NB4 (cell line): ENCODE measurements at regions not wholly inside any gene's neighbourhood (a gene's known extent, or its start where the extent isn't known, plus 50 kb on each side); places are given as distances from the start of the nearest gene placed in this dataset.

Experiments used
- DNase-seq: peaks from one replicate; pipeline ENCODE4 v3.0.0; 2010; ENCODE audit warnings: low read depth
- H3K4me3 ChIP-seq: one replicate; pipeline ENCODE4 v1.5.1; 2011; ENCODE audit warnings: mild to moderate bottlenecking, low read depth, low read length, moderate library complexity
- MAX ChIP-seq: IDR thresholded peaks from 2 replicates; pipeline ENCODE4 v1.6.1; 2011; ENCODE audit warnings: low read depth, low read length
- MYC ChIP-seq: IDR thresholded peaks from 2 replicates; pipeline ENCODE4 v1.6.1; 2011; ENCODE audit warnings: low read depth, low read length
- POLR2A ChIP-seq: IDR thresholded peaks from 2 replicates; pipeline ENCODE4 v1.6.1; 2011; ENCODE audit warnings: mild to moderate bottlenecking; ENCODE audit not compliant: insufficient read length; ENCODE audit errors: extremely low read depth
- TF ChIP-seq, protein P1 (sequence below): IDR thresholded peaks from one replicate; pipeline ENCODE4 v1.5.1; 2012; ENCODE audit warnings: low read depth, low read length

DNA sequence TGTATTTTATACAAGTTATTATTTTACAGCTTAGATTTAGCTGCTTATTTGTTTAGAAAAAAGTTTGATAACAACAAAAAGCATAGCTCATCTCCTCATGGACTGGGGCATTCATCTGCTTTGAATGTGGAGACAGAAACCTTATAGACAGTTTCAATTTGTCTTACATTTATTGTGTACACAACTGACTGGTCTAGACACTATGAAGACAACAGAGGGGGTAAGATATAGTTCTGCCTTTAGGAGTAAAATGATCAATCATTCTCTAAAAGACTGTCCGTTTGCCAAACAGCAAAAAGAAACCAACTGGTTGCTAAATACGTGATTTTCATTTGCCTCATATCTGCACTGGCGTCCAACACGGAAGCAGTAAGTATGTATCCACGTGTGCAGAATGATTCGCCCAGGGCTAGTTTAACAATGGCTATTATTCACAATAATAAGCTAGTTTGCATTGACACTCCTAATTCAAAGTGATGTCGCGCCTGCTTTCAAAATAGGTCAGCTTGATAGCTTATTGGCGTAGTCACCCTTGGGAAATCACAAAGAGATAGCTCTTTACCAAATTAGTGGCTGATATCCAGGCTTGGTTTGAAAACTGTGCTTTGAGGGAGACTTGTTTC lies 153.6 kb downstream of the BMP2 start:
- H3K4me3 ChIP-seq = no peak overlapping the region
- TF ChIP-seq MYC (no peak), POLR2A (no peak), MAX (no peak)
- TF ChIP-seq, protein P1, sequence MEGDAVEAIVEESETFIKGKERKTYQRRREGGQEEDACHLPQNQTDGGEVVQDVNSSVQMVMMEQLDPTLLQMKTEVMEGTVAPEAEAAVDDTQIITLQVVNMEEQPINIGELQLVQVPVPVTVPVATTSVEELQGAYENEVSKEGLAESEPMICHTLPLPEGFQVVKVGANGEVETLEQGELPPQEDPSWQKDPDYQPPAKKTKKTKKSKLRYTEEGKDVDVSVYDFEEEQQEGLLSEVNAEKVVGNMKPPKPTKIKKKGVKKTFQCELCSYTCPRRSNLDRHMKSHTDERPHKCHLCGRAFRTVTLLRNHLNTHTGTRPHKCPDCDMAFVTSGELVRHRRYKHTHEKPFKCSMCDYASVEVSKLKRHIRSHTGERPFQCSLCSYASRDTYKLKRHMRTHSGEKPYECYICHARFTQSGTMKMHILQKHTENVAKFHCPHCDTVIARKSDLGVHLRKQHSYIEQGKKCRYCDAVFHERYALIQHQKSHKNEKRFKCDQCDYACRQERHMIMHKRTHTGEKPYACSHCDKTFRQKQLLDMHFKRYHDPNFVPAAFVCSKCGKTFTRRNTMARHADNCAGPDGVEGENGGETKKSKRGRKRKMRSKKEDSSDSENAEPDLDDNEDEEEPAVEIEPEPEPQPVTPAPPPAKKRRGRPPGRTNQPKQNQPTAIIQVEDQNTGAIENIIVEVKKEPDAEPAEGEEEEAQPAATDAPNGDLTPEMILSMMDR = no peak
- DNase-seq = no peak

DNA sequence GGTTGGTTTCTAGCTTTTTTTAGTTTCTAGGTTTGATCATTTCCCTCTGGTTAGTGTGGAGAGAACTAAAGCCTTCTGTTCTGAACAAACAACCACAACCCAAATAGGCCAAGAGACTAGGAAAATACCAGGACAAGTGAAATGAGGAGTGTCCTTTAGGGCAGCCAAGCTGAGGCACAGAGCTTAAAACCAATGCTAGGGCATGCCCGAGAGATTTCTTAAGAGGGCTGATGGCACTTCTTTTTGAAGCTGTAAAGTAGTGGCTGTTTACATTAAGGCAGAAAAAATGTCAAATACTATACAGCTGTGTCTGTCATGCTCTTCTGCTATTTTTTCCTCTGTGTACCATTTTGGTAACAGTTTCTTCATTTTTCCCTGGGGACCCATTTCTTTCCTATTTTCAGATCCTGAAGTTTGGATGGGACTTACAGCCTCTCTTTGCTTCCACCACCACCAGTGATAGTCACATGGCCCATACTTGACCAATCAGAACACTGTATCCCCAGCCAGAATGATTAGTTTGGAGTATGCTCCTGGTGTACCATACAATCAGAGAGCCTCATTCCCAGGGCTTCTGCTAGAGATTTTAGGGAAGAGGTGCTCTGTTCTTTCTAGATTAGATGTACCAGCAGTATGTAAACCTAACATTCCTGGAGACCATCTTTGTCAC lies 154.4 kb downstream of the BMP2 start:
- TF ChIP-seq MAX (no peak), MYC (no peak), POLR2A (no peak)
- TF ChIP-seq, protein P1 = no peak
- no peak overlapping the region for H3K4me3 ChIP-seq
- DNase-seq = no peak

DNA sequence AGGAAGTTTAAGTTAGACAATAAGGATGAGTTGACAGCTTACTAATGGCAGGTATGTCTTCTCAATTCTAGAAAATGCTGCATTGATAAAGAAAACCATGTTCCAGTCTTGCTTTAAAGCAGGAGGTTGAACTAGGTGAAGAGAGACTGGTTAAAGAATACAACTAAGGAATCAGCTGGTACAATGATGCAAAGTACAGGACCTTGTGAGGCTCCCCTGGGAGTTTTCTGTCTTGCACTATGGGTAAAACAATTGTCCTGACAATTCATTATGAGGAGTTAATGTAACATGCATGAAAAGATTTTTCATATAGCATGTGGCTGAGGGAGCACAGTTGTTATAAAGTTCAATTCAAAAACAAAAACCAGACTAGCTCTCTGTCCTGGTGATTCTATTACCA lies 157.2 kb downstream of the BMP2 start:
- no peak for DNase-seq
- no peak overlapping the region for H3K4me3 ChIP-seq
- TF ChIP-seq MAX = no peak
- no peak for TF ChIP-seq MYC
- TF ChIP-seq, protein P1 = no peak
- no peak for TF ChIP-seq POLR2A

DNA sequence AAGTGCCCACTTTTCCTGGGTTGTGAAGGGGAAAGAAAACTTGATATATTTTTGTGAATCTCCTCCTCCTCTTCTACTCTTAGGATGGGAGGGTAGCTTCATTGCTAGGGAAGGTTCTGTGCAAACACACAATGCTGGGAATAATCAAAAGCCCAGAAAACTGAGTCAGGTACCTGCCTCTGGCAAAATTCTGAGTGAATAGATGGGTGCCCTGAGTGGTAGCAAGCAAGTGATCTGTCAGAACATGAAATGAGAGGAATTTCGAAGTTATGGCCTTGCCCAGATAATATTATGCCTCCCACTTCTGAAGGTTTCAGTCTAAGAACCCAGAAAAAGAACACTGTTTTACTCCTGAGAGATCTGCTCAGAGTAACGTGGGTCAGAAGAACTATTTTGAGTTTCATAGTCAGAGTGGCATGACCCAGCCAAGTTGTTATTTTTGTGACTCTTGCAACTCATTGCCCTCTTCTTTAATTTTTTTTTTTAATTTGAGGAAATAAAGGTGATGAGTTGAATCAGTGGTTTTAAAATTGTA lies 158.3 kb downstream of the BMP2 start:
- no peak for TF ChIP-seq MYC
- no peak for TF ChIP-seq MAX
- no peak for TF ChIP-seq POLR2A
- TF ChIP-seq, protein P1 = no peak
- H3K4me3 ChIP-seq = no peak overlapping the region
- DNase-seq = no peak

- TF ChIP-seq POLR2A (no peak), MAX (no peak), MYC (no peak)
- TF ChIP-seq, protein P1 = peak; percentile 53
- peak; percentile 64 for DNase-seq
- no peak overlapping the region for H3K4me3 ChIP-seq
These were observed 172.6 kb downstream of the BMP2 start for GRCh38 chr20:6940048-6940447.
